GM12878 (cell line): ENCODE measurements at regions not wholly inside any gene's neighbourhood (a gene's known extent, or its start where the extent isn't known, plus 50 kb on each side); places are given as distances from the start of the nearest gene placed in this dataset.
"Not testable (repeated sequence)": the region's sequence is repeated elsewhere in the genome, so short reads cannot be mapped to it uniquely, and the experiment has no call there.

ENCODE experiments used
- ATAC-seq: fragments of 200-7000 bp; cut with Tn5 transposase; 3 replicates; pipeline ENCODE4 v1.9.1; 2020; ENCODE audit warnings: mild to moderate bottlenecking, moderate library complexity
- BruUV-seq: library from RNA; stranded (reverse); fragments of 400-500 nt; replicated peaks from 2 replicates; lab custom pipeline; 2021; lab: Mats Ljungman, UMichigan
- CTCF ChIA-PET: fragments of 300-600 bp; sonication (Branson Sonifier 250); formaldehyde crosslinking; extraction: SDS; loops from one replicate; lab custom pipeline; 2021; ENCODE audit warnings: inconsistent platforms; lab: Yijun Ruan, JAX
- POLR2A ChIA-PET: fragments of 350-600 bp; formaldehyde crosslinking; extraction: SDS; loops from one replicate; lab custom pipeline; 2021; ENCODE audit warnings: inconsistent platforms; lab: Charles Lee
- RAD21 ChIA-PET: fragments of 300-600 bp; sonication (Branson Sonifier 250); formaldehyde crosslinking; loops from one replicate; lab custom pipeline; 2023; ENCODE audit warnings: antibody characterized with exemption; ENCODE audit not compliant: unreplicated experiment; lab: Charles Lee
- SMC1A ChIA-PET: fragments of 300-600 bp; sonication (Branson Sonifier 250); formaldehyde crosslinking; loops from one replicate; lab custom pipeline; 2023; ENCODE audit not compliant: unreplicated experiment, uncharacterized antibody; lab: Charles Lee
- DNase-seq: peaks from one replicate; pipeline ENCODE4 v3.0.0-alpha.2; 2011; ENCODE audit warnings: low read depth, low spot score
- FAIRE-seq: peaks from 3 replicates; lab custom pipeline; 2011; peaks lifted over from hg19 to GRCh38; lab: Jason Lieb, UNC
- H2AFZ ChIP-seq: 2 replicates; pipeline ENCODE4 v1.6.0; 2011; ENCODE audit warnings: low read depth, low read length, control low read depth; ENCODE audit not compliant: control insufficient read depth
- H3K27ac ChIP-seq: 2 replicates; pipeline ENCODE4 v1.5.1; 2011; ENCODE audit warnings: control low read depth; ENCODE audit not compliant: control insufficient read depth, insufficient read depth
- H3K27me3 ChIP-seq, 2 experiments: replicated peaks in 1 of 2; 2 replicates each; pipeline versions ENCODE4 v1.6.0 to v1.6.1; 2011; ENCODE audit warnings: low read length in 1 of 2; ENCODE audit not compliant: control insufficient read depth in 2 of 2, insufficient read depth in 2 of 2
- H3K36me3 ChIP-seq, 2 experiments: 2 replicates each; pipeline ENCODE4 v1.5.1; 2011; ENCODE audit warnings: low read length in 1 of 2; ENCODE audit not compliant: control insufficient read depth in 2 of 2, insufficient read depth in 2 of 2
- H3K4me1 ChIP-seq: 2 replicates; pipeline ENCODE4 v1.6.1; 2011; ENCODE audit warnings: mild to moderate bottlenecking, low read length, moderate library complexity, mixed read lengths; ENCODE audit not compliant: control insufficient read depth, insufficient read depth
- H3K4me2 ChIP-seq: 2 replicates; pipeline ENCODE4 v1.6.0; 2011; ENCODE audit warnings: control low read depth; ENCODE audit not compliant: control insufficient read depth, insufficient read depth
- H3K4me3 ChIP-seq: fragments of 200-600 bp; sonication (generic); 2 replicates; pipeline ENCODE4 v1.5.1; 2016
- H3K79me2 ChIP-seq: 2 replicates; pipeline ENCODE4 v1.6.0; 2011; ENCODE audit warnings: low read length; ENCODE audit not compliant: control insufficient read depth, insufficient read depth
- H3K9ac ChIP-seq: 2 replicates; pipeline ENCODE4 v1.8.0; 2011; ENCODE audit warnings: low read length, control low read depth, mixed read lengths; ENCODE audit not compliant: control insufficient read depth, insufficient read depth
- H3K9me3 ChIP-seq: replicated peaks from 3 replicates; pipeline ENCODE4 v1.5.1; 2011; ENCODE audit warnings: mild to moderate bottlenecking, low read length; ENCODE audit not compliant: control insufficient read depth, insufficient read depth
- H4K20me1 ChIP-seq: 2 replicates; pipeline ENCODE4 v1.6.0; 2011; ENCODE audit not compliant: control insufficient read depth, insufficient read depth
- BCL11A ChIP-seq: IDR thresholded peaks from 2 replicates; pipeline ENCODE4 v1.6.1; 2011; ENCODE audit warnings: low read depth, low read length
- BHLHE40 ChIP-seq, 2 experiments: fragments of 450-650 bp in 1 of 2; IDR thresholded peaks; 2 replicates each; pipeline ENCODE4 v1.6.1; 2011 to 2017; ENCODE audit warnings: low read depth in 2 of 2, borderline replicate concordance in 1 of 2, improper control_type of control experiment in 1 of 2, low read length in 1 of 2, mild to moderate bottlenecking in 1 of 2
- FOXK2 ChIP-seq: fragments of 450-650 bp; IDR thresholded peaks from 2 replicates; pipeline ENCODE4 v1.6.1; 2017; ENCODE audit warnings: mild to moderate bottlenecking, moderate library complexity
- IRF3 ChIP-seq: fragments of 450-650 bp; IDR thresholded peaks from 2 replicates; pipeline ENCODE4 v1.6.1; 2014; ENCODE audit warnings: mild to moderate bottlenecking
- RAD21 ChIP-seq: IDR thresholded peaks from 2 replicates; pipeline ENCODE4 v1.6.1; 2011; ENCODE audit warnings: mild to moderate bottlenecking, low read depth, low read length, moderate library complexity; ENCODE audit not compliant: insufficient read depth
- RELA ChIP-seq: fragments of 450-650 bp; IDR thresholded peaks from 2 replicates; pipeline ENCODE4 v1.8.0; 2014; ENCODE audit warnings: borderline replicate concordance; ENCODE audit not compliant: partially characterized antibody
- SKIL ChIP-seq: fragments of 450-650 bp; IDR thresholded peaks from 2 replicates; pipeline ENCODE4 v1.6.1; 2017; ENCODE audit warnings: mild to moderate bottlenecking, low read depth, inconsistent platforms; ENCODE audit not compliant: poor library complexity, severe bottlenecking
- STAT1 ChIP-seq: fragments of 450-650 bp; conservative IDR thresholded peaks from 2 replicates; pipeline ENCODE4 v1.6.1; 2014; ENCODE audit warnings: antibody characterized with exemption, mild to moderate bottlenecking
- ZNF24 ChIP-seq: fragments of 450-650 bp; IDR thresholded peaks from 2 replicates; pipeline ENCODE4 v1.6.1; 2017; ENCODE audit warnings: antibody characterized with exemption, mild to moderate bottlenecking
- WGBS: methylation state at CpG from one replicate; pipeline ENCODE4 v1.1.6; 2016; ENCODE audit warnings: low lambda C conversion rate; ENCODE audit not compliant: insufficient replicate concordance, insufficient coverage; ENCODE audit errors: missing lambda C conversion rate; 5-methylcytosine and 5-hydroxymethylcytosine counted together
- in situ Hi-C: fragments of 300-500 bp; cut with MboI; formaldehyde crosslinking; loops from 9 replicates; pipeline ENCODE4 v1.14.3; 2018; ENCODE audit warnings: mixed read lengths
- intact Hi-C: fragments of 100-400 bp; cut with micrococcal nuclease; formaldehyde crosslinking; loops from one replicate; pipeline ENCODE4 v1.14.2; 2022; ENCODE audit not compliant: unreplicated experiment

GRCh38 chr5:174935854-174936474 is 211.6 kb downstream of the MSX2 start (continued):
- TF ChIP-seq RAD21 (peak; percentile 70), BHLHE40 (IDR thresholded peaks at IDR 0.05; ENCODE audit: borderline replicate concordance in 1 of 2, low read depth in 2 of 2, low read length in 1 of 2) (0 out of 4 replicates have a peak, but pooled peaks of 1 of the 2 experiments have one; percentile 16)

GRCh38 chr5:174931033-174931432 is 206.7 kb downstream of the MSX2 start:
- DNase-seq, H3K9me3 ChIP-seq, H4K20me1 ChIP-seq, H3K27me3 ChIP-seq, H3K9ac ChIP-seq, RAD21 ChIA-PET, H3K79me2 ChIP-seq, H3K4me1 ChIP-seq, H3K4me2 ChIP-seq, H3K27ac ChIP-seq, POLR2A ChIA-PET, SMC1A ChIA-PET, intact Hi-C loops, H3K36me3 ChIP-seq, FAIRE-seq, H3K4me3 ChIP-seq, CTCF ChIA-PET, BruUV-seq, H2AFZ ChIP-seq, ATAC-seq: not testable (repeated sequence)
- 41% methylated on average over 4 of the region's 4 CpGs for WGBS
- in situ Hi-C loops, result loop anchor here (25.0 kb wide), 1 partner anchor 519 kb away; no protein-coding TSS in a partner anchor

GRCh38 chr5:174925586-174925985 is 201.2 kb downstream of the MSX2 start:
- Histone ChIP-seq H2AFZ (no peak overlapping the region), H3K79me2 (no peaks in the 10 kb centered on the region), H3K9ac (no peak overlapping the region), H3K4me1 (no peaks in the 10 kb centered on the region), H3K36me3 (no peaks in the 10 kb centered on the region), H3K27me3 (no peaks in the 10 kb centered on the region), H4K20me1 (no peaks in the 10 kb centered on the region), H3K27ac (no peak overlapping the region), H3K4me3 (no peak overlapping the region), H3K4me2 (no peak overlapping the region), H3K9me3 (no peaks in the 10 kb centered on the region)
- ATAC-seq, result no peak
- CTCF ChIA-PET, result interaction anchor here (1.0 kb wide), 1 partner anchor 13 kb away, joined by 3 read pairs; no protein-coding TSS in a partner anchor
- BruUV-seq, result no TSS peak
- POLR2A ChIA-PET, result no interaction called here
- in situ Hi-C loops, result loop anchor here (25.0 kb wide), 1 partner anchor 513 kb away; no protein-coding TSS in a partner anchor
- intact Hi-C loops, result no loop called here
- no peak for FAIRE-seq
- no peak for DNase-seq
- RAD21 ChIA-PET, result no interaction called here
- no peak for TF ChIP-seq FOXK2
- no peak for TF ChIP-seq BCL11A
- TF ChIP-seq ZNF24, result no peak
- no peak for TF ChIP-seq IRF3
- no peak for TF ChIP-seq RELA
- TF ChIP-seq STAT1, result no peak
- no peak for TF ChIP-seq SKIL
- SMC1A ChIA-PET, result interaction anchor here (0.8 kb wide), 1 partner anchor 31 kb away, joined by 3 read pairs; no protein-coding TSS in a partner anchor
- 93% methylated on average over 1 of the region's 1 CpG for WGBS
